GM19395 (cell line): ENCODE measurements at regions not wholly inside any gene's neighbourhood (a gene's known extent, or its start where the extent isn't known, plus 50 kb on each side); places are given as distances from the start of the nearest gene placed in this dataset.
"Not testable (repeated sequence)": the region's sequence is repeated elsewhere in the genome, so short reads cannot be mapped to it uniquely, and the experiment has no call there.

ENCODE experiments used
- ATAC-seq: cut with Tn5 transposase; IDR thresholded peaks from one replicate; pipeline ENCODE4 v1.9.1; 2021; ENCODE audit warnings: mild to moderate bottlenecking, moderate library complexity; ENCODE audit not compliant: unreplicated experiment

DNA sequence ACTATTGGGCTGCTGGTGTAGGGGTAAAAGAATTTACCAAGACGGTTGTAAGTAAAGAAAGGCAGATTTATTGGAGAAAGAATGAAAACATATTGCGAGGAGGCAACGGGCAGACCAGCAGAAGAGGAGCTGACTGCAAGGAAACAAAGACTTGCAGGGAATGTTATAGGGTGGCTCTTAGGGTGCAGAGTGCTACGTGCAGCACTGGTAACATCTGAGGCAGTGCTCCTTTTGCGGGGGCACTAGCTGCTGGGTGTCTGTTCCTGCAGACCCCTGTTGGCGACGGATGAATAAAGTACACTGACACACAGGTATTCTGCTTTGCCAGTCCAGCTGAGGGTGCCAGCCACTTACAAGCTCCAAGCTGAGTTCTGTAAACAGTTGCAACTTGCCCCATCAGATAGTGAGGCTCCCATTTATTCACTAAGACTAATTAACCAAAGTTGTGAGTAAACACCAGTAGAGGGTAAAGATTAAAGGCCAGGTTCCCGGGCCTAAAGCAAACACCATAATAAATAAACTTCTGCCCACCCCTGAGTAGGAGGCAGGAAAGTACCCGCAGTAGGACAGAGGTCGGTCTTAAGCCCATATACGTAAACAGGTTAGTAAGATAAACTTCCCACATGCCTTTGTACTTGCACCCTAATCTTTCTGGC lies 140.2 kb upstream of the KCNK1 start:
- no peak for ATAC-seq

DNA sequence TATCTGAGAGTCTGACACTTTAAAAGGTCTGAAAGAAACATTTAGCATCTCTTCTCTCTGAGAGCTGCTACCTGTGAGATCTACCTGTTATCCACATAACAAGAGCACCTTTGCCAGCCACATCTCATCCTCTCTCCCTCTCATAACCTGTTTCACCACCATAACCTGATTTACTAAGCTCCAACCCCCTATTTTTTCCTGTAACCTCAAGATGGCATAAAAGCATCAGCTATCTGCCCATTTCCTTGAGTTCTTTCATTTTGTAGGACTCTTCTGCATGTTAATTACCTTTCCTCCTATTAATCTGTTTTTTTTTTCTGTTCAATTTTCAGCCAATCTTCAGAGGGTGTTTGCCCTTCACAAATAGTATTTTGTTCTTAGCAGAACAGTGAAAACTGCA lies 136.5 kb upstream of the KCNK1 start:
- ATAC-seq, result no peak

DNA sequence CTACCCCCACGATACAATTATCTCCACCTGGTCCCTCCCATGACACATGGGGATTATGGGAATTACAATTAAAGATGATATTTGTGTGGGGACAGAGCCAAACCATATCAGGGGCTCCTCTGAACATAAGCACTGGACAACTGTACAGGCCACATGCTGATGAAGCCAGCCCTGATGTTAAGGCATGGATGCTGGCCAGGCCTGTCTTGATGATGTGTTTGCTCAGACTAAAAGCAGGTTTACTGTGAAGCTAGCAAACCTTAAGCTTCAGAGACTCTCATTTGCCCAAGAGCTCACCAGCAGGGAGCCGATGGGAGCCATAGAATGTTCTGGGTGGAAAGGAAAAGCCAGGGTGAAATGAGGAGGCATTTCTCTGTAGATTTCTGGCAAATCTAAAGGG lies 135.3 kb upstream of the KCNK1 start:
- no peak for ATAC-seq

DNA sequence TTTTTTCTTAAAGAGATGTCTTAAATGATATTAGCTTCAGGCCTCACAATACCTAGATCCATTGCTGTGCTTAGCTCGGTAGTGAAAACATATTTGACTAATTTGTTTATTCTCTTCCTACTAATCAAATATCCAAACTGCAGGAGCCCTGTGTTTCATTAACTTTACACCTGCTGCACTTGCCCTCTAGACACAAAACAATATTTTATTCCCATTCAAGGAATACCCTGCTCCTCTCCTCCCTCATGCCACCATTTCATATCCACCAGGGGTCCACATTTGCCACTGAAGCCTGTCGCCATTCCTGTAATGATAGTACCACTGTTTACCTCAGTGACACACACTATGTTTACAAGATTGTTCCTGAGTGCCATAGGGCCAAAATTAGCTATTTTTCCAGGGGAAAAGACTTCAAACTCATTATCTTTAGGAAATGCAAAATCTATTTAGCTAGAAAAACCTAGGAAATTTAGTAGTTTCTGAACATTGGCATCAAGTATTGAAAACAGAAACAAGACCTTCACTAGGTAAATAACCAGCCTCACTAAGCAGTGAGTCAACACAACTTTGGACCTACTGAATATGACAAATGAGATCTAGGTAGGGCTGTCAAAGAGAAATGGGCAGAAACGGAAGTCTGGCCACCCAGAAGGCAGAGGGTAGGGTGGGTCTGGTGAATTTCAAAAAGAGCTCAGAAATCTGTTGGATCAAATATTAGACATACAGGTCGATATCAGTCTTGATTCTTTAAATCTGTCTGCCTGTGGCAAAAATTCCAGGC lies 134.6 kb upstream of the KCNK1 start:
- ATAC-seq, result no peak

DNA sequence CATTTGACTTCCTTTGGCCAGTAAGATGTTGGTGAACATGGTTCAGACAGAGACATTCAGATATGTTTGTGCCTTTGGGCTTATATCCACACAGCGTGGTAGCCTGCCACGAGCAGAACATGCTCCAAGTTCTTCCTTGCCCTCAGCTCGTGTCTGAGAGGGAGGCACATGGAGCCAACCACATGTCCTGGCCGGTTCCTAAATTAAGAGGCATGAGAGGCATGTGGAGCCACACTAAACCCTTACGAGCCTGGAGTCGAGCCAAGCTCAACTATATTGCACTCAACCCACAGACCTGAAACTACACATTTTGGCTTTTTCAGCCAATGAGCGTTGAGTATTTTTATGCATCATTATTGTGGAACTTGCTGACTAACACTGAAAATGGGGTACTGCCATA lies 133.7 kb upstream of the KCNK1 start:
- ATAC-seq, result no peak

DNA sequence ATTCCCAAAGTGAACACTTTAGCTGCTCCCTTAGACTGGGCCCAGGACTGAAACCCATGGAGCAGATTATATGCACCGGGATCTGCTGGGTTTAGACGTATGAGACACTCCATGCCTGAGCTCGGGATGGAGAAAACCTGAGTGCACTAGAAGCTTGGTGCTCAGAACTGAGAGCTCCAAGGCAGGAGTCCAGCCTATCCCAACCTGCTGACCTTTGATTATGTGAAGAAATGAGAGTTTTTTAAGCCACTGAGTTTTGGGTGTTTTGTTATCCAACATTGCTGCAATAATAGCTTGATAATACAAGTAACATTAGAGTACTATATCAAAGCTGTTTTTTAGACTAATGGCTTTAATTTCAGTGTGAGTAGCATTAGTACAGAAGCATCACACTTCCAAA lies 131.5 kb upstream of the KCNK1 start:
- ATAC-seq, result no peak

DNA sequence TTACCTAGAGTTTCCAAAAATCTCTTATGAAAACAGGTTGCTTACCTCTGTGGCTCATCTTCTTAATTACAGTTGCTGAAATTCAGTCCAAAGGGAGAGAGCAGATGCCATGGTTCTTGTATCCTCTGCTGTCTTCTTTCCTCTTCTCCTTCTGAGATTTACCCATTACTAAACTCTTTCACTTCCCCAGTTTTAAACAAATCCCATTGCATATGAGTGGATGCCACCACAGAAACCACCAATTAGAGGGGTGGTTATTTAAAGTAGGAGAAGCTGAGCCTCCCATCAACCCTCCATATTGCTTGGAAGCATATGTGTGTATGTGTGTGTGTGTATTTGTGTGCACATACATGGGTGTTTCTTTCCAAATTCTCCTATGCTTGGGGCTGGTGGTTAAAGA lies 128.5 kb upstream of the KCNK1 start:
- ATAC-seq, result no peak

DNA sequence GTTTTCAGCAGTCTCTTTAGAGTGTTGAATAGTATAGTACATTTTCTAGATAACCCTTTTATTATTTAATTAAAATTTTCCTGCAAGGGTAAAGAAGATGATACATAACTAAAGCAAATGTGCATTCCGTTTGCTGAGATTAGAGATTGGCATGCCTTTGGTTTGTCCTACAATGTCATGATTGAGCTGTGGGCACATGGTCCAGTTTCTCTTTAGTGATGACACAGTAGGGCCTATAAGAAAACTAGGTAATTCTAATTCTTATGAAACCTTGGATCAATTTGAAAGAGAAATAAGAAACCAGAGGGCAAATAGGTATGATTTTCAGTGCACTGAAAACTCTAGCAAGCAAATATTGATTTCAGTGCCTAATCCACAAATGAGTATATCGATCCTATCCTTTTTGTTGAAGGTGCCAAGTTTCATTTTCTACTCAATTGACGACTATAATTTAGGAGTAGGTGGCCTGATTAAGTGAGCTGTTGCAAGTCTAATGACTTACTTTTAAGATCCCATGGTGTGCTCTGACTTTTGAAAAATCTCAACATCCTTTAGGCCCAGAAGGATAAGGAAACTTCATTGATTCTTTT lies 128.0 kb upstream of the KCNK1 start:
- no peak for ATAC-seq

DNA sequence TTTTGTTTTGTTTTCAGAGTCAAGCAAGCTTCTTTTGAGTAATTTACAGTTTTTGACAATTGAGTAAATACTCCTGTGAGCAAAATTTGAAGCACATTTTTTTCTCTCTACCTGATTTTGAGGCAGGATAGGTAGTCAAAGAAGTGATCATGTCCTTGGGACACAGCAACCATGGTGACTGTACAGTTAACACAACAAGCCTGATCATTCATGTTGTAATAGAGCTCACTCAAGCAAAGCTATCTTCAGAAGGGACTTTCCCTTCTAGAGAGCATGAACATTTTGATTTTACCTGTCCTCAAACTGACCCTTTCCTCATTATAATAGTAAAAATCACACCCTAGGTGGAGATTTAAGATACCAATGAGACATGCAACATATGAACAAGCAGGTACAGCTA lies 126.5 kb upstream of the KCNK1 start:
- no peak for ATAC-seq

DNA sequence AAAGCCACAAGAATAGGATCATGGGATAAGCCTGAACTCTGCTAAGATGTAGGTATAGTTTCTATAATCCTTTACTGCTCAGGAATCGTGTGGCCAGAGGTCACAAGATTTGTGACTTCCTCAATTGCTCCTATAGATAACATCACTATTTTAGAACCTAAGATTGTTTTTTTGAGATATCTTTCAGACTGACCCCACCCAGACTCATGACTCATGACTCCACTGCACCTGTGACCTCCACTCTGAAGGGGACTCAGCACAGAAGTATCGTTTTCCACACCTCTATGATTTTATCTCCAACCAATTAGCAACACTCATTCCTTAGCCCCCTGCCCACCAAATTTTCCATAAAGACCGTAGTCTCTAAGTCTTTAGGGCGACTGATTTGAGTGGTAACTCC lies 124.5 kb upstream of the KCNK1 start:
- no peak for ATAC-seq

DNA sequence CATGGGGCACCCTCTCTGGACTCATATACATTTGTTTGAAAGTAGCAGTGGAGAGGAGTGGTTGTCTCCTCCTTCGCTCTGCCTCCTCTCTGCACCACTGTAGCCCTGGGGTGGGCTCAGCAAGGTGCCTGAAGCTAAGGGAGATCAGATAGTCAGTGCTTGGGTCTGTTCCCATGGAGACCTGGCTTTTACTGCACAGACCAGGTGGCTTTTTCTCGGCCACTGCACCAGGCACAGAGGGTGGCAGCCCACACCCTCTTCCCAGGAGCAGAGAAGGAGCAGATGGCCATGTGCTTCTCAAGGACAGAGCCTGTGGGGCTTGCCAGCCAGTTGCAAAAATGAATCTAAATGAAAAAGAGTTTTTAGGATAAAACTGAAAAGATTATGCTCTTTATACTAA lies 123.4 kb upstream of the KCNK1 start:
- ATAC-seq, result no peak

DNA sequence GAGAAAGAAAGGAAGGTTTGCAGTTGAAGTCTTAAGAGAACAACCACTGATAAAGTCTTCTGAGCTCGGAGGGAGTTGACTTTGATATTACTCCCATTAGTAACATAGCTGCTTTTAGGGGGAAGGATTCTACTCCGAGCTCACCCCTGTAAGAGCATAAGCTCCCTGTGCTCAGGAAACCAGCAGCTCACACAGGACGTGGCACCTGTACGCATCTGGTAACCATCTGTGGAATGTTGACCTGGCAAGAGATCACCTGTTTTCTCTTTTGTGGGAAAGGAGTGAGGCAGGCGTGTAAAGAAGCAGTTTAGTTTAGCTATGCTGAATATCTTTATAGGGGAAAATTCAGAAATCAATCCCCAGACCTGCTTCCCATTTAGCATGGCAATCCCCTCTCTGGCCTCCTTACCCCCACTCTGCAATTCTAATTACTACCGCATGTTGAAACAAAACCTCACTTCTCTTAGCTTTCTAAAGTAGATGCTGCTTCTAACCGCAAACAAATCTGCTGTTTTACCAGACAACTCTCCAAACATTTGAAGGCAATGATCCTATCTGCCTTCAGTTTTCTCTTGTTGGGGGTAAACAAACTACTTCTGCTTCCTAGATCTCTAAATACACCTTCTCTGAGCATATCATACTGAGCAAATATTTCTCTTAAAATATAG lies 121.8 kb upstream of the KCNK1 start:
- ATAC-seq, result no peak

DNA sequence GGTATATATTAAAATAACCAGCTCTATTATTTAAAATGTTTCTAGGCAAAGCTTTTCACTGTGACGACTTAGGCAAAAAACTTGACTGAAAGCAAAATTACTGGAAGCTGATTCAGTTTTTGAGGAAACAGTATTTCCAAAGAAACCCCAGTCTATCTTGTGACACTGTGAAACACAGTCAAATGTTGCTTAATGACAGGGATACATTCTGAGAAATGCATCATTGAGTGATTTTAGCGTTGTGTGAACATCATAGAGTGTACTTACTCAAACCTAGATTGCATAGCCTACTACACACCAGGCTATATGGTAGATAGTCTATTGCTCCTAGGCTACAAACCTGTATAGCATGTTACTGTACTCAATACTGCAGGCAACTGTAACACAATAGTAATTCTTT lies 116.9 kb upstream of the KCNK1 start:
- no peak for ATAC-seq

DNA sequence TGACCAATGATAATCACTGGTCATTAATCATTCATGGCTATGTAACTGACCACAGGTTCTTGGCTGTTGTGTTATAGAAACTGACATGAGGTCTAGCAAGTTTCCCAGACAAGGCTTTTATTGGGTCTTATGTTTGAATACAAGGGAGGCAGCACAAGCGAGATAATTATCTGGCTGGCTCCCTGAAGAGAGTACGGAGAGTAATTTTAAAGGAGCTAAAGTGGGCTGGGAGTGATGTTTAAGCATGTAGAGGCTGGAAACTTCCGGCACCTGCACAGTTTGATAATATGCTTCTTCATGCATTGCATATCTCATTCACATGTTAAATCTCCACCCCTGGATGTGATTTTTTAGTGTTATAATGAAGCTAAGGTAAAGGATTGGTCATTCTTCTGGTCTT lies 116.2 kb upstream of the KCNK1 start:
- ATAC-seq, result no peak

DNA sequence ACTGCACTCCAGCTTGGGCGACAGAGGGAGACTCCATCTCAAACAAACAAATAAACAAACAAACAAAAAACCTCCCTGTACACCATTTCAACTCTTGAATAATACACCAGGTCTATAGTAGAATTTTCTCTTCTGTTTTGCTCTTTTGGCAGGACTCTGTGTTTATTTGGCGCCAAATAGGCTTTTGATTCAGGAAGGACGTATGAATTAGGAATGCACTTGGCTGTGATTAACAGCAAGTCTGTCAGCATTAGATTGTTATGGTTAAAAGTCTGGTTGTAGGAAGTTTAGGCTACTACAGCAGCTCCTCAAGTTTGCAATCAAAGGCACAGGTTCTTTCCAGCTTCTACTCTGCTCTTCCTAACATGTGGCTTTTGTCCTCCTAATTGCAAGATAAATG lies 113.8 kb upstream of the KCNK1 start:
- ATAC-seq, result no peak

DNA sequence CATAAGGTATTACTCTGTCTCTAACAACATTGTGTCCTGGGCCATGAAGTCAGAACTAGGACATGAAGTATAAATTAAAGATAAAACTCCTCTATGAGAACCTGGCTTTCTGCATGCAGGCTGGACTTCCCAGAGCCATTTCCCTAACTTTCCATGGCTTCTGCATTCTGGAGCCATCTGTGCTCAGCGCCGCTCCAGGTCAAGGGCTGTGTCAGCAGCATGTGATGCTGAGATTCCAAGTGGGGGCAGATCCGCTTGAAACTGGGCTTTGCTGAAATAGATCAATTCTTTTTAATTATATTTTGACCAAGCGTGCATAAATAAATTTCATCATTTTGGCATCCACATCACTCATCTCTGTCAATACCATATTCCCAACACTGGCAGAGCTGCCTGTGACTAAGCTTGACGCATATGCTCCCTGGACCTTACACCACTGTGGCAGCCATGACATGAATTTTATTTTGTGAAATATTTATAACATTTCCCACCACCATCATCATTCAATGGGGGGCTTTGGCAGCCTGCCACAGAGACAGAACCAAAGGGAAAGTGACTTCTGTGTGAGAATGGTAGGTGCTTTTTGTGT lies 110.4 kb upstream of the KCNK1 start:
- no peak for ATAC-seq

DNA sequence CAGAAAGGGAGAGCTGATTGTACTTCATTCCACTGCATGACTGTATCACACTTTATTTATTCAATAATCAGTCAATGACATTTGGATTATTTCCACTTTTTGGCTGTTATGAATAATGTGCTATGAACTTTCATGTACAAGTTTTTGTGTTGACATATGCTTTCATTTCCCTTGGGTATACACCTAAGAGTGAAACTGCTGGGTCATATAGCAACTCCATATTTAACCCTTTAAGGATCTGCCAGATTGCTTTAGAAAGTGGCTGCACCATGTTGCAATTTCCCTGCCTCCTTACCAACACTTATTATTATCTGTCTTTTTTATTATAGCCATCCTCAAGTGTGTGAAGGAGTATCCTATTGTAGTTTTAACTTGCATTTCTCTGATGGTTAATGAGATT lies 108.8 kb upstream of the KCNK1 start:
- no peak for ATAC-seq

DNA sequence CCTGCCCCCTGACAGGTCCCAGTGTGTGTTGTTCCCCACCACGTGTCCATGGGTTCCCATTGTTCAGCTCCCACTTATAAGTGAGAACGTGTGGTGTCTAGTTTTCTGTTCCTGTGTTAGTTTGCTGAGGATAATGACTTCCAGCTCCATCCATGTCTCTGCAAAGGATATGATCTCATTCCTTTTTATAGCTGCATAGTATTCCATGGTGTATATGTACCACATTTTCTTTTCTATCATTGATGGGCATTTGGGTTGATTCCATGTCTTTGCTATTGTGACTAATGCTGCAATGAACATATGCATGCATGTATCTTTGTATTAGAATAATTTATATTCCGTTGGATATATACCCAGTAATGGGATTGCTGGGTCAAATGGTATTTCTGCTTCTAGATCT lies 108.0 kb upstream of the KCNK1 start:
- ATAC-seq, result not testable (repeated sequence)

DNA sequence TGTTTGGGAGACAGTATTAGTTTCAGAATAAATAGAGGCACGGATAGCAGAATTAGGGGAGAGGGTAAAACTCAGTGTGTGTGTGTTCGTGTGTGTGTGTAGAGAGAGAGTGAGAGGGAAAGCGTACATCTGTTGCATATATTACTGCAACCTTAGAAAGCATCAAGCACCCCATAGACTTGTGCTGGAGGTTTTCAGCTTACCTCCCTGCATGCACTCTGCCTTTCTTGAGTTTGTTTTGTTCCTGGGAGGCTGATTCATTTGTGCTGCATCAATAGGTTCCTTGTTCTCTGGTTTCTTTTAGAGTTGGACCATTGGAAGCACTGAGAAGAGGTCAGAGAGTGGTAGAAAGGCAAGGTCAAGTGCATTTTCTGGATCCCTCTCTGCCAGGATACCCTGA lies 104.4 kb upstream of the KCNK1 start:
- no peak for ATAC-seq

DNA sequence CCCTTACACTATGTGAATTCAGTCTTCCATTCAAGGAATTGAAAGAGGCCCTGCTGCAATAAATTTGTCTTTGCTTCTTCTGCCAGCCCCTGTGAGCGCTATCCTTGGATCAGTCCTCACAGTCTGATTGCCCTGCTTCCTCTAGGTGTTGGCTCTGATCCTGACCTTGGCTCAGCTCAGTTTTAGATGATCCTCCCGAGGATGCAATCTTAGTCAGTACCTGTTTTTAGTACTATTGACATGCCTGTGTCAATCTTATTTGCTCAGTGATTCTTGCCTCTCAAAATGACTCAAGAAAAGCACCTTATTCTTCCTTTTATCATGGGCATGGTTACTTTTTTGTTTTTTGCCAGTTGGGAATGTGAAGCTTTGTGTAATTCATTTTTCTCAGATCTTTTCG lies 101.4 kb upstream of the KCNK1 start:
- no peak for ATAC-seq

DNA sequence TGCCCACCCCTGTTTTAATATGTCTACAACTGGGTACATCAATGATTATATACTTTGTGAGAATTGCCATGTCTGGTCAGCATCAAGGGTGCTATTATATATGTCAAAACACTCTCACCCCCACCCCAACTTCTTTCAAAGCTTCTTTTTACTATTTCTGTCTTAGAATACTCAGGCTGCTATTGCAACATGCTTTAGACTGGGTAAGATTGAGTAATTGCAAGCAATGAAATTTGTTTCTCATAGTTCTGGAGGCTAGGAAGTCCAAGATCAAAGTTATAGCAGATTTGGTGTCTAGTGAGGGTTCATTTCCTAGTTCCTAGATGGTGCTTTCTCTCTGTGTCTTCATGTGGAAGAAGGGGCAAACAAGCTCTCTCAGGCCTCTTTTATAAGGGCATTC lies 100.5 kb upstream of the KCNK1 start:
- ATAC-seq, result no peak
